ENCODE measurements at regions not wholly inside any gene's neighbourhood (a gene's known extent, or its start where the extent isn't known, plus 50 kb on each side); places are given as distances from the start of the nearest gene placed in this dataset.

GRCh38 chr12:75888399-75888798, 143.2 kb downstream of the PHLDA1 start:
- no peak overlapping the region for H3K27ac ChIP-seq (ENCODE audit: low read depth, low read length)
- DNase-seq (ENCODE audit: insufficient read length, low spot score, missing footprints): no peak
- H3K4me3 ChIP-seq (ENCODE audit: insufficient read depth, low read length): no peak overlapping the region
- H3K79me2 ChIP-seq (ENCODE audit: insufficient read depth, low read length): no peaks in the 10 kb centered on the region
- no peaks in the 10 kb centered on the region for H3K36me3 ChIP-seq (ENCODE audit: insufficient read depth, low read length)
- H3K4me1 ChIP-seq (ENCODE audit: insufficient read depth, low read length): peaks cover 16% of the 10 kb centered on the region
- H2AFZ ChIP-seq (ENCODE audit: low read length): no peak overlapping the region
- TF ChIP-seq, protein P1, sequence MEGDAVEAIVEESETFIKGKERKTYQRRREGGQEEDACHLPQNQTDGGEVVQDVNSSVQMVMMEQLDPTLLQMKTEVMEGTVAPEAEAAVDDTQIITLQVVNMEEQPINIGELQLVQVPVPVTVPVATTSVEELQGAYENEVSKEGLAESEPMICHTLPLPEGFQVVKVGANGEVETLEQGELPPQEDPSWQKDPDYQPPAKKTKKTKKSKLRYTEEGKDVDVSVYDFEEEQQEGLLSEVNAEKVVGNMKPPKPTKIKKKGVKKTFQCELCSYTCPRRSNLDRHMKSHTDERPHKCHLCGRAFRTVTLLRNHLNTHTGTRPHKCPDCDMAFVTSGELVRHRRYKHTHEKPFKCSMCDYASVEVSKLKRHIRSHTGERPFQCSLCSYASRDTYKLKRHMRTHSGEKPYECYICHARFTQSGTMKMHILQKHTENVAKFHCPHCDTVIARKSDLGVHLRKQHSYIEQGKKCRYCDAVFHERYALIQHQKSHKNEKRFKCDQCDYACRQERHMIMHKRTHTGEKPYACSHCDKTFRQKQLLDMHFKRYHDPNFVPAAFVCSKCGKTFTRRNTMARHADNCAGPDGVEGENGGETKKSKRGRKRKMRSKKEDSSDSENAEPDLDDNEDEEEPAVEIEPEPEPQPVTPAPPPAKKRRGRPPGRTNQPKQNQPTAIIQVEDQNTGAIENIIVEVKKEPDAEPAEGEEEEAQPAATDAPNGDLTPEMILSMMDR (IDR thresholded peaks at IDR 0.05; ENCODE audit: extremely low read depth, low read depth, low read length): no peak
- H4K20me1 ChIP-seq (ENCODE audit: insufficient read depth, low read length): no peaks in the 10 kb centered on the region
- no peaks in the 10 kb centered on the region for H3K9me3 ChIP-seq (ENCODE audit: low read depth, low read length)
- H3K4me2 ChIP-seq (ENCODE audit: insufficient read depth, low read length): no peak overlapping the region
- no peaks in the 10 kb centered on the region for H3K27me3 ChIP-seq (ENCODE audit: insufficient read depth, low read length)

- TF ChIP-seq, protein P1 (IDR thresholded peaks at IDR 0.05; ENCODE audit: extremely low read depth, low read depth, low read length): no peak
- H3K4me3 ChIP-seq (ENCODE audit: insufficient read depth, low read length): no peak overlapping the region
- no peak overlapping the region for H3K27ac ChIP-seq (ENCODE audit: low read depth, low read length)
- peaks cover 12% of the 10 kb centered on the region for H3K4me1 ChIP-seq (ENCODE audit: insufficient read depth, low read length)
- H3K79me2 ChIP-seq (ENCODE audit: insufficient read depth, low read length): no peaks in the 10 kb centered on the region
- H3K4me2 ChIP-seq (ENCODE audit: insufficient read depth, low read length): no peak overlapping the region
- DNase-seq (ENCODE audit: insufficient read length, low spot score, missing footprints): no peak
- no peaks in the 10 kb centered on the region for H3K36me3 ChIP-seq (ENCODE audit: insufficient read depth, low read length)
- no peak overlapping the region for H2AFZ ChIP-seq (ENCODE audit: low read length)
- no peaks in the 10 kb centered on the region for H3K27me3 ChIP-seq (ENCODE audit: insufficient read depth, low read length)
- no peaks in the 10 kb centered on the region for H3K9me3 ChIP-seq (ENCODE audit: low read depth, low read length)
- H4K20me1 ChIP-seq (ENCODE audit: insufficient read depth, low read length): no peaks in the 10 kb centered on the region
Measured at GRCh38 chr12:75887979-75888378, 143.6 kb downstream of the PHLDA1 start.

DNA sequence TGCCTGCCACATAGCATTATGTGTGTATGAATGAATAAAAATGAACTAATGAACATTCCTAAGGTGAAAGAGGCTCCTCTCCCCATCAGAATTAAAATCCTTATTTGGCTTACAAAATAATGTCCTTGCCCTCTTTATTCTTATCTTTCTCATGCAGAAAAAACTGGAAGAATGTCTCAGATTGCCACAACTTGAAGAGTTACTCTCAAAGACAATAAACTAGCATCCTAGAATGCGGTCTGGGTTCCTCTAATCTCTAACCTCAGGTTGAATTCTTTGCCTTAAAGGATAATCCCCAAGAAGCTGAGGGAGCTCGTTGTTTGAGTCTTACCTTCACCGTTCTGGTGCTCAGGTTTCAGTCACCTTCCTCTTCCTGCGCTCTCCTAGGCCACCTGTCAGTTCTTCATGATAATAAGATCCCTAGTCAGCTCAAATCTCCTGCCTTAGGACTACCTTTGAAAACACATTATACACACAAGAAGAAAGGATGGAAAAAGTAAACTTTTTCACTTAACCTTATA, 147.1 kb downstream of the PHLDA1 start:
- Histone ChIP-seq H3K4me2 (ENCODE audit: insufficient read depth, low read length) (no peak overlapping the region), H3K36me3 (ENCODE audit: insufficient read depth, low read length) (no peaks in the 10 kb centered on the region), H3K27me3 (ENCODE audit: insufficient read depth, low read length) (no peaks in the 10 kb centered on the region), H3K27ac (ENCODE audit: low read depth, low read length) (no peak overlapping the region), H4K20me1 (ENCODE audit: insufficient read depth, low read length) (no peaks in the 10 kb centered on the region), H3K4me3 (ENCODE audit: insufficient read depth, low read length) (no peak overlapping the region), H2AFZ (ENCODE audit: low read length) (no peak overlapping the region), H3K4me1 (ENCODE audit: insufficient read depth, low read length) (peaks cover 5% of the 10 kb centered on the region), H3K79me2 (ENCODE audit: insufficient read depth, low read length) (no peaks in the 10 kb centered on the region), H3K9me3 (ENCODE audit: low read depth, low read length) (no peaks in the 10 kb centered on the region)
- DNase-seq (ENCODE audit: insufficient read length, low spot score, missing footprints): no peak
- TF ChIP-seq, protein P1 (IDR thresholded peaks at IDR 0.05; ENCODE audit: extremely low read depth, low read depth, low read length): no peak

GRCh38 chr12:75883241-75883640, 148.3 kb downstream of the PHLDA1 start:
- H3K4me2 ChIP-seq (ENCODE audit: insufficient read depth, low read length): no peak overlapping the region
- no peaks in the 10 kb centered on the region for H3K79me2 ChIP-seq (ENCODE audit: insufficient read depth, low read length)
- no peak for DNase-seq (ENCODE audit: insufficient read length, low spot score, missing footprints)
- H3K36me3 ChIP-seq (ENCODE audit: insufficient read depth, low read length): no peaks in the 10 kb centered on the region
- no peaks in the 10 kb centered on the region for H4K20me1 ChIP-seq (ENCODE audit: insufficient read depth, low read length)
- no peaks in the 10 kb centered on the region for H3K27me3 ChIP-seq (ENCODE audit: insufficient read depth, low read length)
- peaks cover 2% of the 10 kb centered on the region for H3K4me1 ChIP-seq (ENCODE audit: insufficient read depth, low read length)
- no peak overlapping the region for H3K27ac ChIP-seq (ENCODE audit: low read depth, low read length)
- H2AFZ ChIP-seq (ENCODE audit: low read length): no peak overlapping the region
- TF ChIP-seq, protein P1 (IDR thresholded peaks at IDR 0.05; ENCODE audit: extremely low read depth, low read depth, low read length): no peak
- H3K9me3 ChIP-seq (ENCODE audit: low read depth, low read length): no peaks in the 10 kb centered on the region
- H3K4me3 ChIP-seq (ENCODE audit: insufficient read depth, low read length): no peak overlapping the region
